ENCODE measurements at regions not wholly inside any gene's neighbourhood (a gene's known extent, or its start where the extent isn't known, plus 50 kb on each side); places are given as distances from the start of the nearest gene placed in this dataset.

DNA sequence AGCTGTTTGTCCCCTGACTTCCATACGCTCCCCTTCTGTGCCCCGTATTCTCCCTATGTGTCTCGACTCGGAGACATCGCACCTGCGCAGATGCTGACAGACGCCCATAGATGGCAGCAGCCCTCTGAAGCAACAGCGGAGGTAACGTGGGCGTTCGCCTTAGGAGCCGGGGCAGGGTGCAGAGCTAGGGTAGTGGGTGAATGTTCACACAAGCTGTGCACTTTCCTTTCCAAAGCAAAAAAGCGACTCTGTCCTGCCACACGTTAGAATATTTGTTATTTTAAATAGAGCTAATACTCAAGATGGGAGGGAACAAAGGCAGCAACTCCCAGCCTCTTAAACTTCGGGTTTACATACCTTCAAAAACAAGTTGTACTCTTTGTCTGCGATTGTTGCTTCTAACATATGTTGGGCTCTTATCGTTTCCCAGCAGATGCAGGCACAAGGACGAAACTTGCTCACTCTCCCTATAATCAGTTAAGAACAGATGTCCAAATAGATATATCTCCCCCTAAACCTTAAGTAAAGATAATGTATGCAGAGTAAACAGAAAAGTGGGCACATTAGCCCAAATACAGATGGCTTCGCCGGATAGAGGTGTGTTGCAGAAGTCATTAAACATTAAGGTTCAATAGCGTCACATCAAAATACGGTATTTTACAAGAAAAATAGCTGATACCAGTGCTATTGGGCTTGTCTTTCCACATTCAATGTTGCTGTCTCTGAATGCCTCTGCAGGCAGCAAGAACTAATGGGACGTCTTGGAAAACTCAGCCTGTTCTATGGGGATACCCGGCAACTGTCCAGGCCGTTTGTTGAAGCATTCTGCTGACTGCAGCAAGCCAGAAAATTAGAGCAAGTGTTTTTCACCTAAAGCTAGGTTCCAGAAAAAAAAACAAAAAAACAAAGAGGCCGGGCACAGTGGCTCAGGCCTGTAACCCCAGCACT is 340.3 kb upstream of the PRKCQ start:
- Histone ChIP-seq H3K79me2 (ENCODE audit: control insufficient read depth, insufficient read depth, low read length) (no peaks in the 10 kb centered on the region), H3K9ac (ENCODE audit: insufficient read depth in 1 of 2, low read depth in 2 of 2, low read length in 2 of 2) (peak overlapping the region; percentile 30 to 52; a peak in 3 of 4 replicates), H3K4me1 (replicated peaks in 1 of 2; ENCODE audit: control insufficient read depth in 2 of 2, insufficient read depth in 2 of 2, low read length in 2 of 2) (peaks cover 2 to 17% of the 10 kb centered on the region in 2 experiments; a peak in 4 of 5 replicates), H2AFZ (ENCODE audit: low read depth, low read length) (peak overlapping the region; percentile 93), H3K9me1 (ENCODE audit: control insufficient read depth, insufficient read depth, low read length) (no peaks in the 10 kb centered on the region), H3K27me3 (ENCODE audit: control insufficient read depth in 2 of 2, insufficient read depth in 2 of 2, low read length in 2 of 2) (no peaks in the 10 kb centered on the region; a peak in 1 of 5 replicates), H3K36me3 (ENCODE audit: control insufficient read depth, insufficient read depth, low read length) (no peaks in the 10 kb centered on the region), H4K20me1 (replicated peaks; ENCODE audit: control insufficient read depth, insufficient read depth, low read length) (no peaks in the 10 kb centered on the region), H3K4me2 (ENCODE audit: insufficient read depth, low read length) (peak overlapping the region; percentile 76), H3K9me3 (replicated peaks; ENCODE audit: control insufficient read depth, insufficient read depth, low read depth, low read length) (no peaks in the 10 kb centered on the region), H3K27ac (ENCODE audit: extremely low read depth, low read depth, low read length) (peak overlapping the region; percentile 75), H3K4me3 (peak overlapping the region; percentile 5; the same call in 1 of the 2 replicates)
- FAIRE-seq (peak; percentile 91), ATAC-seq (peak; percentile 95), DNase-seq (ENCODE audit: extremely low read depth in 1 of 4, low spot score in 3 of 4) (peak; percentile 87 to 92 (median 88))
- intact Hi-C loops (cut with micrococcal nuclease): loop anchor here (1.0 to 10.0 kb wide), 6 partner anchors 108 to 496 kb away; no protein-coding TSS in a partner anchor
- 1% methylated on average over 26 of the region's 26 CpGs for WGBS (ENCODE audit: insufficient coverage, low coverage, missing lambda C conversion rate)
- POLR2A ChIA-PET: interaction anchor here (0.6 to 1.2 kb wide), 5 partner anchors 20 to 567 kb away, joined by 3 to 5 read pairs (median 3); no protein-coding TSS in a partner anchor
- in situ Hi-C loops (cut with MboI): no loop called here
- TSS peak; percentile 74 for BruUV-seq (replicated peaks)
- CTCF ChIA-PET (ENCODE audit: low intra/inter-chr PET ratio): interaction anchor here (0.6 to 1.4 kb wide), 4 partner anchors 242 to 497 kb away, joined by 3 to 11 read pairs (median 4); no protein-coding TSS in a partner anchor
- TF ChIP-seq ZNF324 (CRISPR knock-in tag; IDR thresholded peaks at IDR 0.05) (no peak; the same call in 1 of the 2 replicates), NCOA2 (IDR thresholded peaks at IDR 0.05; ENCODE audit: partially characterized antibody in 2 of 2) (peak; percentile 73 to 74), ESRRB (CRISPR knock-in tag; IDR thresholded peaks at IDR 0.05; ENCODE audit: borderline replicate concordance) (no peak), ELF2 (CRISPR knock-in tag; IDR thresholded peaks at IDR 0.05) (no peak), NEUROD1 (IDR thresholded peaks at IDR 0.05; ENCODE audit: borderline replicate concordance, low read depth, low read length, partially characterized antibody) (no peak), ZNF232 (CRISPR knock-in tag; IDR thresholded peaks at IDR 0.05) (no peak), SREBF1 (IDR thresholded peaks at IDR 0.05; ENCODE audit: borderline replicate concordance, low read depth, low read length) (no peak), COPS2 (conservative IDR thresholded peaks at IDR 0.05) (no peak), SRF (CRISPR knock-in tag; IDR thresholded peaks at IDR 0.05) (no peak), KLF6 (CRISPR knock-in tag; IDR thresholded peaks at IDR 0.05; ENCODE audit: borderline replicate concordance) (no peak; the same call in 1 of the 2 replicates), GATAD2A (IDR thresholded peaks at IDR 0.05) (0 out of 2 replicates have a peak, but pooled peaks have one; percentile 62)
- TF ChIP-seq, protein P1, sequence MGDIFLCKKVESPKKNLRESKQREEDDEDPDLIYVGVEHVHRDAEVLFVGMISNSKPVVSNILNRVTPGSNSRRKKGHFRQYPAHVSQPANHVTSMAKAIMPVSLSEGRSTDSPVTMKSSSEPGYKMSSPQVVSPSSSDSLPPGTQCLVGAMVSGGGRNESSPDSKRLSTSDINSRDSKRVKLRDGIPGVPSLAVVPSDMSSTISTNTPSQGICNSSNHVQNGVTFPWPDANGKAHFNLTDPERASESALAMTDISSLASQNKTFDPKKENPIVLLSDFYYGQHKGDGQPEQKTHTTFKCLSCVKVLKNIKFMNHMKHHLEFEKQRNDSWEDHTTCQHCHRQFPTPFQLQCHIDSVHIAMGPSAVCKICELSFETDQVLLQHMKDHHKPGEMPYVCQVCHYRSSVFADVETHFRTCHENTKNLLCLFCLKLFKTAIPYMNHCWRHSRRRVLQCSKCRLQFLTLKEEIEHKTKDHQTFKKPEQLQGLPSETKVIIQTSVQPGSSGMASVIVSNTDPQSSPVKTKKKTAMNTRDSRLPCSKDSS (IDR thresholded peaks at IDR 0.05; ENCODE audit: low read depth, partially characterized antibody): no peak
- TF ChIP-seq, protein P2, sequence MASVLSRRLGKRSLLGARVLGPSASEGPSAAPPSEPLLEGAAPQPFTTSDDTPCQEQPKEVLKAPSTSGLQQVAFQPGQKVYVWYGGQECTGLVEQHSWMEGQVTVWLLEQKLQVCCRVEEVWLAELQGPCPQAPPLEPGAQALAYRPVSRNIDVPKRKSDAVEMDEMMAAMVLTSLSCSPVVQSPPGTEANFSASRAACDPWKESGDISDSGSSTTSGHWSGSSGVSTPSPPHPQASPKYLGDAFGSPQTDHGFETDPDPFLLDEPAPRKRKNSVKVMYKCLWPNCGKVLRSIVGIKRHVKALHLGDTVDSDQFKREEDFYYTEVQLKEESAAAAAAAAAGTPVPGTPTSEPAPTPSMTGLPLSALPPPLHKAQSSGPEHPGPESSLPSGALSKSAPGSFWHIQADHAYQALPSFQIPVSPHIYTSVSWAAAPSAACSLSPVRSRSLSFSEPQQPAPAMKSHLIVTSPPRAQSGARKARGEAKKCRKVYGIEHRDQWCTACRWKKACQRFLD (CRISPR knock-in tag; IDR thresholded peaks at IDR 0.05): peak; percentile 92
- TF ChIP-seq, protein P3, sequence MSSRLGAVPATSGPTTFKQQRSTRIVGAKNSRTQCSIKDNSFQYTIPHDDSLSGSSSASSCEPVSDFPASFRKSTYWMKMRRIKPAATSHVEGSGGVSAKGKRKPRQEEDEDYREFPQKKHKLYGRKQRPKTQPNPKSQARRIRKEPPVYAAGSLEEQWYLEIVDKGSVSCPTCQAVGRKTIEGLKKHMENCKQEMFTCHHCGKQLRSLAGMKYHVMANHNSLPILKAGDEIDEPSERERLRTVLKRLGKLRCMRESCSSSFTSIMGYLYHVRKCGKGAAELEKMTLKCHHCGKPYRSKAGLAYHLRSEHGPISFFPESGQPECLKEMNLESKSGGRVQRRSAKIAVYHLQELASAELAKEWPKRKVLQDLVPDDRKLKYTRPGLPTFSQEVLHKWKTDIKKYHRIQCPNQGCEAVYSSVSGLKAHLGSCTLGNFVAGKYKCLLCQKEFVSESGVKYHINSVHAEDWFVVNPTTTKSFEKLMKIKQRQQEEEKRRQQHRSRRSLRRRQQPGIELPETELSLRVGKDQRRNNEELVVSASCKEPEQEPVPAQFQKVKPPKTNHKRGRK (tag; IDR thresholded peaks at IDR 0.05): no peak
